ENCODE measurements at regions not wholly inside any gene's neighbourhood (a gene's known extent, or its start where the extent isn't known, plus 50 kb on each side); places are given as distances from the start of the nearest gene placed in this dataset.

DNA sequence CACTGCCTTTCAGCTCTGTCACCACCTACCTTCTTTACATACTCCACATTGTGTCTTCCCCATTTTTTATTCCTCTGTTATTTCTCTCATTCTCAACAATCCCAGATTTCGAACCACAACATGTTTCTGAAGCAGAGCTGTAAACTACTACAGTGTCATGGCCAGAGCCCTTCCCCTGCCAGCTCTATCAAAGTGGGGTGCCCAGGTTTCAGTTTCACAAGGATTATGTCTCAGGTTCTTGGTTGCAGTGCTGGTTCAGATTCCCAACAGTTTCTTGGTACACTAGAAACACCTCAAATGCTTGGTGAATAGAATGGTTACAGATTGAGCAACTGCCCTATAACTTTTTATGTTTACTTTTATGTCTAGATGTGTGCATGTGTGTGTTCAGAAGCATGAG is 172.7 kb upstream of the MTNR1B start:
- Histone ChIP-seq H3K79me2 (ENCODE audit: control insufficient read depth, insufficient read depth, low read length) (no peaks in the 10 kb centered on the region), H2AFZ (ENCODE audit: low read length) (no peak overlapping the region), H3K4me1 (ENCODE audit: control insufficient read depth, extremely low read depth, insufficient read depth, low read length) (no peaks in the 10 kb centered on the region), H3K36me3 (ENCODE audit: control insufficient read depth, insufficient read depth, low read length) (no peaks in the 10 kb centered on the region), H3K27ac (ENCODE audit: insufficient read depth, low read length) (no peak overlapping the region), H3K27me3 (ENCODE audit: control insufficient read depth, insufficient read depth, low read length) (no peaks in the 10 kb centered on the region), H3K4me3 (replicated peaks in 1 of 4; ENCODE audit: control extremely low read depth in 1 of 4, insufficient read depth in 1 of 4, low read depth in 3 of 4, low read length in 4 of 4) (no peak overlapping the region), H3K9ac (ENCODE audit: insufficient read depth, low read length) (no peak overlapping the region), H4K20me1 (ENCODE audit: control insufficient read depth, extremely low read depth, insufficient read depth, low read length) (no peaks in the 10 kb centered on the region), H3K4me2 (ENCODE audit: extremely low read depth, insufficient read depth, low read length) (no peak overlapping the region), H3K9me3 (ENCODE audit: control insufficient read depth, insufficient read depth, low read depth, low read length) (no peaks in the 10 kb centered on the region)
- TF ChIP-seq EZH2 (IDR thresholded peaks at IDR 0.05; ENCODE audit: low read length, missing control alignments), result no peak
- TF ChIP-seq, protein P1, sequence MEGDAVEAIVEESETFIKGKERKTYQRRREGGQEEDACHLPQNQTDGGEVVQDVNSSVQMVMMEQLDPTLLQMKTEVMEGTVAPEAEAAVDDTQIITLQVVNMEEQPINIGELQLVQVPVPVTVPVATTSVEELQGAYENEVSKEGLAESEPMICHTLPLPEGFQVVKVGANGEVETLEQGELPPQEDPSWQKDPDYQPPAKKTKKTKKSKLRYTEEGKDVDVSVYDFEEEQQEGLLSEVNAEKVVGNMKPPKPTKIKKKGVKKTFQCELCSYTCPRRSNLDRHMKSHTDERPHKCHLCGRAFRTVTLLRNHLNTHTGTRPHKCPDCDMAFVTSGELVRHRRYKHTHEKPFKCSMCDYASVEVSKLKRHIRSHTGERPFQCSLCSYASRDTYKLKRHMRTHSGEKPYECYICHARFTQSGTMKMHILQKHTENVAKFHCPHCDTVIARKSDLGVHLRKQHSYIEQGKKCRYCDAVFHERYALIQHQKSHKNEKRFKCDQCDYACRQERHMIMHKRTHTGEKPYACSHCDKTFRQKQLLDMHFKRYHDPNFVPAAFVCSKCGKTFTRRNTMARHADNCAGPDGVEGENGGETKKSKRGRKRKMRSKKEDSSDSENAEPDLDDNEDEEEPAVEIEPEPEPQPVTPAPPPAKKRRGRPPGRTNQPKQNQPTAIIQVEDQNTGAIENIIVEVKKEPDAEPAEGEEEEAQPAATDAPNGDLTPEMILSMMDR (conservative IDR thresholded peaks at IDR 0.05 in 1 of 2, IDR thresholded peaks at IDR 0.05 in 1 of 2; ENCODE audit: low read depth in 1 of 2, low read length in 2 of 2), result no peak
- no peak for DNase-seq (ENCODE audit: low read depth in 2 of 2)

DNA sequence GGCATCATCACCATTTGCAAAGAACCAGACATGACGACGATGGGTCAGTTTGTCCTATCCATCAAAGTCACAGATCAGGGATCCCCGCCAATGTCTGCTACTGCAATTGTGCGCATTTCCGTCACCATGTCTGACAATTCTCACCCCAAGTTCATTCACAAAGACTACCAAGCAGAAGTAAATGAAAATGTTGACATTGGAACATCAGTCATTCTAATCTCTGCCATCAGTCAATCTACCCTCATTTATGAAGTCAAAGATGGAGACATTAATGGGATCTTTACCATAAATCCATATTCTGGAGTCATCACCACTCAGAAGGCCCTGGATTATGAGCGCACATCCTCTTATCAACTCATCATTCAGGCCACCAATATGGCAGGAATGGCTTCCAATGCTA is 171.6 kb upstream of the MTNR1B start:
- Histone ChIP-seq H4K20me1 (ENCODE audit: control insufficient read depth, extremely low read depth, insufficient read depth, low read length) (no peaks in the 10 kb centered on the region), H3K27me3 (ENCODE audit: control insufficient read depth, insufficient read depth, low read length) (no peaks in the 10 kb centered on the region), H2AFZ (ENCODE audit: low read length) (no peak overlapping the region), H3K4me1 (ENCODE audit: control insufficient read depth, extremely low read depth, insufficient read depth, low read length) (no peaks in the 10 kb centered on the region), H3K9ac (ENCODE audit: insufficient read depth, low read length) (no peak overlapping the region), H3K36me3 (ENCODE audit: control insufficient read depth, insufficient read depth, low read length) (no peaks in the 10 kb centered on the region), H3K4me3 (replicated peaks in 1 of 4; ENCODE audit: control extremely low read depth in 1 of 4, insufficient read depth in 1 of 4, low read depth in 3 of 4, low read length in 4 of 4) (no peak overlapping the region), H3K9me3 (ENCODE audit: control insufficient read depth, insufficient read depth, low read depth, low read length) (no peaks in the 10 kb centered on the region), H3K4me2 (ENCODE audit: extremely low read depth, insufficient read depth, low read length) (no peak overlapping the region), H3K79me2 (ENCODE audit: control insufficient read depth, insufficient read depth, low read length) (no peaks in the 10 kb centered on the region), H3K27ac (ENCODE audit: insufficient read depth, low read length) (no peak overlapping the region)
- TF ChIP-seq EZH2 (IDR thresholded peaks at IDR 0.05; ENCODE audit: low read length, missing control alignments), result no peak
- TF ChIP-seq, protein P1 (conservative IDR thresholded peaks at IDR 0.05 in 1 of 2, IDR thresholded peaks at IDR 0.05 in 1 of 2; ENCODE audit: low read depth in 1 of 2, low read length in 2 of 2), result no peak
- DNase-seq (ENCODE audit: low read depth in 2 of 2), result no peak

DNA sequence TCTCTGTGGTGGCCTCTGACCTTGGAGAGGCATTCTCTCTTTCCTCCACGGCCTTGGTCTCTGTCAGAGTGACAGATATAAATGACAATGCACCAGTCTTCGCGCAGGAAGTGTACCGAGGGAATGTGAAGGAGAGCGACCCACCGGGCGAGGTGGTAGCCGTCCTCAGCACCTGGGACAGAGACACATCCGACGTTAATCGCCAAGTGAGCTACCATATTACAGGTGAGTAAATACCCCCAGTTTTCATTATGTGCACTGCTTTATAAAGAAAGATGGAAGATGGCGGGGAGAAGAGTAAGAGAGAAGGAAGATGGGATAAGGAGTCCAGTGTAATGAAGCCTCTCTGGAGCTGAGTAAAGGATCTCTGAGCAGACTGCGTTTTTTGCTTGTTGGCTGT is 167.8 kb upstream of the MTNR1B start:
- no peak for TF ChIP-seq EZH2 (IDR thresholded peaks at IDR 0.05; ENCODE audit: low read length, missing control alignments)
- TF ChIP-seq, protein P1 (conservative IDR thresholded peaks at IDR 0.05 in 1 of 2, IDR thresholded peaks at IDR 0.05 in 1 of 2; ENCODE audit: low read depth in 1 of 2, low read length in 2 of 2), result no peak
- H3K9me3 ChIP-seq (ENCODE audit: control insufficient read depth, insufficient read depth, low read depth, low read length), result no peaks in the 10 kb centered on the region
- H3K27ac ChIP-seq (ENCODE audit: insufficient read depth, low read length), result no peak overlapping the region
- H4K20me1 ChIP-seq (ENCODE audit: control insufficient read depth, extremely low read depth, insufficient read depth, low read length), result no peaks in the 10 kb centered on the region
- no peaks in the 10 kb centered on the region for H3K36me3 ChIP-seq (ENCODE audit: control insufficient read depth, insufficient read depth, low read length)
- H3K9ac ChIP-seq (ENCODE audit: insufficient read depth, low read length), result no peak overlapping the region
- H3K4me2 ChIP-seq (ENCODE audit: extremely low read depth, insufficient read depth, low read length), result no peak overlapping the region
- no peaks in the 10 kb centered on the region for H3K4me1 ChIP-seq (ENCODE audit: control insufficient read depth, extremely low read depth, insufficient read depth, low read length)
- H3K4me3 ChIP-seq (replicated peaks in 1 of 4; ENCODE audit: control extremely low read depth in 1 of 4, insufficient read depth in 1 of 4, low read depth in 3 of 4, low read length in 4 of 4), result no peak overlapping the region
- H3K79me2 ChIP-seq (ENCODE audit: control insufficient read depth, insufficient read depth, low read length), result no peaks in the 10 kb centered on the region
- H2AFZ ChIP-seq (ENCODE audit: low read length), result no peak overlapping the region
- no peaks in the 10 kb centered on the region for H3K27me3 ChIP-seq (ENCODE audit: control insufficient read depth, insufficient read depth, low read length)
- no peak for DNase-seq (ENCODE audit: low read depth in 2 of 2)
